ENCODE measurements at regions not wholly inside any gene's neighbourhood (a gene's known extent, or its start where the extent isn't known, plus 50 kb on each side); places are given as distances from the start of the nearest gene placed in this dataset.
"Not testable (repeated sequence)": the region's sequence is repeated elsewhere in the genome, so short reads cannot be mapped to it uniquely, and the experiment has no call there.

GRCh38 chr22:23436354-23437106 is 143.6 kb downstream of the IGLL1 start:
- DNase-seq = not testable (repeated sequence)

- DNase-seq = not testable (repeated sequence)
Measured at GRCh38 chr22:23435186-23435585, 144.9 kb downstream of the IGLL1 start.

GRCh38 chr22:23434198-23434830 is 145.8 kb downstream of the IGLL1 start:
- not testable (repeated sequence) for DNase-seq

- not testable (repeated sequence) for DNase-seq
Measured at GRCh38 chr22:23433127-23434005, 146.7 kb downstream of the IGLL1 start.

GRCh38 chr22:23432719-23433118 is 147.4 kb downstream of the IGLL1 start:
- not testable (repeated sequence) for DNase-seq

GRCh38 chr22:23431337-23432072 is 148.6 kb downstream of the IGLL1 start:
- no peak for DNase-seq

- DNase-seq = not testable (repeated sequence)
Measured at GRCh38 chr22:23424551-23425068, 155.5 kb downstream of the IGLL1 start.

- DNase-seq = no peak
Measured at GRCh38 chr22:23424031-23424430, 156.1 kb downstream of the IGLL1 start.

- DNase-seq = not testable (repeated sequence)
Measured at GRCh38 chr22:23422281-23422680, 157.8 kb downstream of the IGLL1 start.

- DNase-seq = not testable (repeated sequence)
Measured at GRCh38 chr22:23421300-23421699, 158.8 kb downstream of the IGLL1 start.

- DNase-seq = no peak
Measured at GRCh38 chr22:23419931-23420330, 160.2 kb downstream of the IGLL1 start.

GRCh38 chr22:23419171-23419570 is 160.9 kb downstream of the IGLL1 start:
- no peak for DNase-seq

- no peak for DNase-seq
Measured at GRCh38 chr22:23418159-23418788, 161.8 kb downstream of the IGLL1 start.

GRCh38 chr22:23417327-23417726 is 162.8 kb downstream of the IGLL1 start:
- DNase-seq = not testable (repeated sequence)

- not testable (repeated sequence) for DNase-seq
Measured at GRCh38 chr22:23416169-23416690, 163.9 kb downstream of the IGLL1 start.

GRCh38 chr22:23415490-23415851 is 164.6 kb downstream of the IGLL1 start:
- DNase-seq = no peak

- no peak for DNase-seq
Measured at GRCh38 chr22:23414727-23415489, 165.2 kb downstream of the IGLL1 start.

GRCh38 chr22:23411739-23412138 is 168.4 kb downstream of the IGLL1 start:
- DNase-seq = no peak

- DNase-seq = no peak
Measured at GRCh38 chr22:23410411-23410810, 169.7 kb downstream of the IGLL1 start.

- DNase-seq = no peak
Measured at GRCh38 chr22:23409976-23410375, 170.1 kb downstream of the IGLL1 start.

GRCh38 chr22:23408321-23408720 is 171.8 kb downstream of the IGLL1 start:
- DNase-seq = no peak

All from DMS 273 treated with DMSO at 0.1 percent for 48 hours (cell line).